ENCODE measurements at regions not wholly inside any gene's neighbourhood (a gene's known extent, or its start where the extent isn't known, plus 50 kb on each side); places are given as distances from the start of the nearest gene placed in this dataset.
"Not testable (repeated sequence)": the region's sequence is repeated elsewhere in the genome, so short reads cannot be mapped to it uniquely, and the experiment has no call there.

- peak; percentile 34 for DNase-seq (ENCODE audit: low read depth)
- in situ Hi-C loops (cut with HindIII; ENCODE audit: low pct_unique_long_range_greater_than_20kb, low sequenced_read_pairs) = no loop called here
These were observed 171.7 kb upstream of the CCN2 start for GRCh38 chr6:132122871-132123270.

- DNase-seq (ENCODE audit: low read depth) = no peak
- in situ Hi-C loops (cut with HindIII; ENCODE audit: low pct_unique_long_range_greater_than_20kb, low sequenced_read_pairs) = no loop called here
These were observed 171.0 kb upstream of the CCN2 start for GRCh38 chr6:132122176-132122575.

- no peak for DNase-seq (ENCODE audit: low read depth)
- in situ Hi-C loops (cut with HindIII; ENCODE audit: low pct_unique_long_range_greater_than_20kb, low sequenced_read_pairs) = no loop called here
These were observed 167.0 kb upstream of the CCN2 start for GRCh38 chr6:132118144-132118543.

GRCh38 chr6:132115714-132116366, 164.7 kb upstream of the CCN2 start:
- in situ Hi-C loops (cut with HindIII; ENCODE audit: low pct_unique_long_range_greater_than_20kb, low sequenced_read_pairs) = no loop called here

GRCh38 chr6:132114201-132114825, 163.1 kb upstream of the CCN2 start:
- no peak for DNase-seq (ENCODE audit: low read depth)
- in situ Hi-C loops (cut with HindIII; ENCODE audit: low pct_unique_long_range_greater_than_20kb, low sequenced_read_pairs) = no loop called here

More at GRCh38 chr6:132115714-132116366, 164.7 kb upstream of the CCN2 start:
- no peak for DNase-seq (ENCODE audit: low read depth)

- in situ Hi-C loops (cut with HindIII; ENCODE audit: low pct_unique_long_range_greater_than_20kb, low sequenced_read_pairs) = not testable (repeated sequence)
- peak; percentile 37 for DNase-seq (ENCODE audit: low read depth)
These were observed 158.6 kb upstream of the CCN2 start for GRCh38 chr6:132109752-132110151.

GRCh38 chr6:132107896-132108295, 156.7 kb upstream of the CCN2 start:
- in situ Hi-C loops (cut with HindIII; ENCODE audit: low pct_unique_long_range_greater_than_20kb, low sequenced_read_pairs) = no loop called here
- no peak for DNase-seq (ENCODE audit: low read depth)

GRCh38 chr6:132101535-132101934, 150.4 kb upstream of the CCN2 start:
- DNase-seq (ENCODE audit: low read depth) = no peak
- in situ Hi-C loops (cut with HindIII; ENCODE audit: low pct_unique_long_range_greater_than_20kb, low sequenced_read_pairs) = no loop called here

GRCh38 chr6:132100388-132100990, 149.3 kb upstream of the CCN2 start:
- in situ Hi-C loops (cut with HindIII; ENCODE audit: low pct_unique_long_range_greater_than_20kb, low sequenced_read_pairs) = no loop called here
- no peak for DNase-seq (ENCODE audit: low read depth)

- in situ Hi-C loops (cut with HindIII; ENCODE audit: low pct_unique_long_range_greater_than_20kb, low sequenced_read_pairs) = no loop called here
These were observed 145.8 kb upstream of the CCN2 start for GRCh38 chr6:132096996-132097395.

GRCh38 chr6:132096245-132096644, 145.1 kb upstream of the CCN2 start:
- in situ Hi-C loops (cut with HindIII; ENCODE audit: low pct_unique_long_range_greater_than_20kb, low sequenced_read_pairs) = no loop called here

More at GRCh38 chr6:132096996-132097395, 145.8 kb upstream of the CCN2 start:
- no peak for DNase-seq (ENCODE audit: low read depth)

GRCh38 chr6:132089173-132089572, 138.0 kb upstream of the CCN2 start:
- no peak for DNase-seq (ENCODE audit: low read depth)
- in situ Hi-C loops (cut with HindIII; ENCODE audit: low pct_unique_long_range_greater_than_20kb, low sequenced_read_pairs) = no loop called here

More at GRCh38 chr6:132096245-132096644, 145.1 kb upstream of the CCN2 start:
- no peak for DNase-seq (ENCODE audit: low read depth)

GRCh38 chr6:132088150-132088549, 137.0 kb upstream of the CCN2 start:
- no peak for DNase-seq (ENCODE audit: low read depth)
- in situ Hi-C loops (cut with HindIII; ENCODE audit: low pct_unique_long_range_greater_than_20kb, low sequenced_read_pairs) = no loop called here

GRCh38 chr6:132087391-132087790, 136.2 kb upstream of the CCN2 start:
- in situ Hi-C loops (cut with HindIII; ENCODE audit: low pct_unique_long_range_greater_than_20kb, low sequenced_read_pairs) = no loop called here
- DNase-seq (ENCODE audit: low read depth) = no peak

GRCh38 chr6:132085731-132086130, 134.6 kb upstream of the CCN2 start:
- DNase-seq (ENCODE audit: low read depth) = no peak
- in situ Hi-C loops (cut with HindIII; ENCODE audit: low pct_unique_long_range_greater_than_20kb, low sequenced_read_pairs) = no loop called here

GRCh38 chr6:132084811-132085509, 133.8 kb upstream of the CCN2 start:
- DNase-seq (ENCODE audit: low read depth) = peak; percentile 92
- in situ Hi-C loops (cut with HindIII; ENCODE audit: low pct_unique_long_range_greater_than_20kb, low sequenced_read_pairs) = no loop called here

GRCh38 chr6:132082421-132082820, 131.2 kb upstream of the CCN2 start:
- in situ Hi-C loops (cut with HindIII; ENCODE audit: low pct_unique_long_range_greater_than_20kb, low sequenced_read_pairs) = no loop called here
- DNase-seq (ENCODE audit: low read depth) = peak; percentile 19

- in situ Hi-C loops (cut with HindIII; ENCODE audit: low pct_unique_long_range_greater_than_20kb, low sequenced_read_pairs) = no loop called here
- DNase-seq (ENCODE audit: low read depth) = no peak
These were observed 130.2 kb upstream of the CCN2 start for GRCh38 chr6:132081338-132081737.

GRCh38 chr6:132079286-132079685, 128.1 kb upstream of the CCN2 start:
- DNase-seq (ENCODE audit: low read depth) = no peak
- in situ Hi-C loops (cut with HindIII; ENCODE audit: low pct_unique_long_range_greater_than_20kb, low sequenced_read_pairs) = no loop called here

Data from Caki2 (cell line).